Chondrocyte (in vitro differentiated cells): ENCODE measurements at regions not wholly inside any gene's neighbourhood (a gene's known extent, or its start where the extent isn't known, plus 50 kb on each side); places are given as distances from the start of the nearest gene placed in this dataset.

Experiments used
- DNase-seq: peaks from one replicate; pipeline ENCODE4 v3.0.0; 2021; ENCODE audit warnings: mixed read lengths, low spot score
- H3K27ac Mint-ChIP-seq: one replicate; pipeline ENCODE4 v1.8.0; 2021; ENCODE audit warnings: mild to moderate bottlenecking, moderate library complexity, mixed read lengths; ENCODE audit not compliant: unreplicated experiment
- H3K27me3 Mint-ChIP-seq: 2 replicates; pipeline ENCODE4 v1.8.0; 2021; ENCODE audit warnings: low read depth, mixed read lengths
- H3K36me3 Mint-ChIP-seq: 2 replicates; pipeline ENCODE4 v1.8.0; 2021; ENCODE audit warnings: low read depth, mixed read lengths
- H3K4me1 Mint-ChIP-seq: 2 replicates; pipeline ENCODE4 v1.8.0; 2021; ENCODE audit warnings: low read depth, mild to moderate bottlenecking, mixed read lengths
- H3K4me3 Mint-ChIP-seq: one replicate; pipeline ENCODE4 v1.8.0; 2021; ENCODE audit warnings: mild to moderate bottlenecking, moderate library complexity, mixed read lengths; ENCODE audit not compliant: unreplicated experiment
- H3K9me3 Mint-ChIP-seq: 2 replicates; pipeline ENCODE4 v1.8.0; 2021; ENCODE audit warnings: low read depth, mixed read lengths
- CTCF ChIP-seq: fragments of 200-600 bp; sonication (generic); IDR thresholded peaks from 2 replicates; pipeline ENCODE4 v1.5.0; 2021; ENCODE audit warnings: antibody characterized with exemption, mild to moderate bottlenecking, moderate library complexity

GRCh38 chr9:82532504-82533180 lies 530.3 kb downstream of the RASEF start:
- H3K4me1 Mint-ChIP-seq: no peaks in the 10 kb centered on the region
- H3K27ac Mint-ChIP-seq: no peak overlapping the region
- DNase-seq: no peak
- peak; percentile 80 for TF ChIP-seq CTCF
- no peaks in the 10 kb centered on the region for H3K27me3 Mint-ChIP-seq
- no peak overlapping the region for H3K4me3 Mint-ChIP-seq
- peaks cover 6% of the 10 kb centered on the region for H3K36me3 Mint-ChIP-seq
- peaks cover 12% of the 10 kb centered on the region for H3K9me3 Mint-ChIP-seq

GRCh38 chr9:82535432-82535998 lies 527.4 kb downstream of the RASEF start:
- H3K36me3 Mint-ChIP-seq: peaks cover 1% of the 10 kb centered on the region
- H3K27ac Mint-ChIP-seq: no peak overlapping the region
- H3K4me3 Mint-ChIP-seq: no peak overlapping the region
- peaks cover 4% of the 10 kb centered on the region for H3K9me3 Mint-ChIP-seq
- DNase-seq: no peak
- no peak for TF ChIP-seq CTCF
- H3K27me3 Mint-ChIP-seq: no peaks in the 10 kb centered on the region
- no peaks in the 10 kb centered on the region for H3K4me1 Mint-ChIP-seq

GRCh38 chr9:82538634-82539033 lies 524.3 kb downstream of the RASEF start:
- H3K9me3 Mint-ChIP-seq: no peaks in the 10 kb centered on the region
- no peak for DNase-seq
- no peak overlapping the region for H3K4me3 Mint-ChIP-seq
- no peaks in the 10 kb centered on the region for H3K36me3 Mint-ChIP-seq
- no peaks in the 10 kb centered on the region for H3K27me3 Mint-ChIP-seq
- H3K27ac Mint-ChIP-seq: no peak overlapping the region
- no peak for TF ChIP-seq CTCF
- no peaks in the 10 kb centered on the region for H3K4me1 Mint-ChIP-seq

GRCh38 chr9:82539146-82539545 lies 523.8 kb downstream of the RASEF start:
- Mint-ChIP-seq H3K27ac (no peak overlapping the region), H3K27me3 (no peaks in the 10 kb centered on the region), H3K4me3 (no peak overlapping the region), H3K36me3 (no peaks in the 10 kb centered on the region), H3K4me1 (no peaks in the 10 kb centered on the region), H3K9me3 (no peaks in the 10 kb centered on the region)
- DNase-seq: no peak
- no peak for TF ChIP-seq CTCF

- Mint-ChIP-seq H3K9me3 (no peaks in the 10 kb centered on the region), H3K27ac (no peak overlapping the region), H3K36me3 (no peaks in the 10 kb centered on the region), H3K4me1 (no peaks in the 10 kb centered on the region), H3K4me3 (no peak overlapping the region), H3K27me3 (no peaks in the 10 kb centered on the region)
- no peak for DNase-seq
- TF ChIP-seq CTCF: no peak
These were observed 522.9 kb downstream of the RASEF start for GRCh38 chr9:82539856-82540579.
